GM18907 (cell line): ENCODE measurements at regions not wholly inside any gene's neighbourhood (a gene's known extent, or its start where the extent isn't known, plus 50 kb on each side); places are given as distances from the start of the nearest gene placed in this dataset.
"Not testable (repeated sequence)": the region's sequence is repeated elsewhere in the genome, so short reads cannot be mapped to it uniquely, and the experiment has no call there.

Experiments used
- ATAC-seq: cut with Tn5 transposase; IDR thresholded peaks from one replicate; pipeline ENCODE4 v1.9.1; 2021; ENCODE audit warnings: mild to moderate bottlenecking, moderate library complexity; ENCODE audit not compliant: unreplicated experiment

- no peak for ATAC-seq
Observed at GRCh38 chr3:81068546-81068945, 692.9 kb downstream of the GBE1 start.

GRCh38 chr3:81063896-81064295 lies 697.5 kb downstream of the GBE1 start:
- ATAC-seq = no peak

GRCh38 chr3:81051133-81051532 lies 710.3 kb downstream of the GBE1 start:
- ATAC-seq = not testable (repeated sequence)

GRCh38 chr3:81048058-81048665 lies 713.3 kb downstream of the GBE1 start:
- no peak for ATAC-seq

- no peak for ATAC-seq
Observed at GRCh38 chr3:81045976-81046375, 715.5 kb downstream of the GBE1 start.

GRCh38 chr3:81045246-81045645 lies 716.2 kb downstream of the GBE1 start:
- ATAC-seq = no peak

GRCh38 chr3:81043660-81044199 lies 717.7 kb downstream of the GBE1 start:
- ATAC-seq = no peak

- no peak for ATAC-seq
Observed at GRCh38 chr3:81043009-81043408, 718.4 kb downstream of the GBE1 start.

- ATAC-seq = no peak
Observed at GRCh38 chr3:81041331-81041730, 720.1 kb downstream of the GBE1 start.

GRCh38 chr3:81040107-81040506 lies 721.3 kb downstream of the GBE1 start:
- no peak for ATAC-seq

GRCh38 chr3:81033684-81034083 lies 727.8 kb downstream of the GBE1 start:
- ATAC-seq = no peak

- no peak for ATAC-seq
Observed at GRCh38 chr3:81033185-81033584, 728.3 kb downstream of the GBE1 start.

GRCh38 chr3:81029861-81030260 lies 731.6 kb downstream of the GBE1 start:
- no peak for ATAC-seq

GRCh38 chr3:81027344-81027743 lies 734.1 kb downstream of the GBE1 start:
- ATAC-seq = no peak

- no peak for ATAC-seq
Observed at GRCh38 chr3:81024560-81024959, 736.9 kb downstream of the GBE1 start.

GRCh38 chr3:81022339-81022738 lies 739.1 kb downstream of the GBE1 start:
- ATAC-seq = no peak

GRCh38 chr3:81013360-81013759 lies 748.1 kb downstream of the GBE1 start:
- no peak for ATAC-seq

- no peak for ATAC-seq
Observed at GRCh38 chr3:81005992-81006391, 755.5 kb downstream of the GBE1 start.

GRCh38 chr3:81003817-81004216 lies 757.6 kb downstream of the GBE1 start:
- no peak for ATAC-seq

- no peak for ATAC-seq
Observed at GRCh38 chr3:81003008-81003645, 758.3 kb downstream of the GBE1 start.

GRCh38 chr3:80999481-80999880 lies 762.0 kb downstream of the GBE1 start:
- ATAC-seq = no peak

- ATAC-seq = no peak
Observed at GRCh38 chr3:80998022-80998421, 763.4 kb downstream of the GBE1 start.

GRCh38 chr3:80997622-80998021 lies 763.8 kb downstream of the GBE1 start:
- ATAC-seq = no peak
